Thymus (tissue), 11 donors: ENCODE measurements at regions not wholly inside any gene's neighbourhood (a gene's known extent, or its start where the extent isn't known, plus 50 kb on each side); places are given as distances from the start of the nearest gene placed in this dataset.

Source experiments
- DNase-seq, 9 donors: peaks; one replicate each; pipeline ENCODE4 v3.0.0-alpha.2; 2013; ENCODE audit warnings: low spot score in 9 of 9, low read depth in 6 of 9, missing footprints in 1 of 9
- H3K27ac ChIP-seq, 2 donors: one replicate each; pipeline ENCODE4 v1.5.1; 2013; ENCODE audit warnings: control low read depth in 1 of 2, low read depth in 1 of 2, low read length in 1 of 2, mild to moderate bottlenecking in 1 of 2, moderate library complexity in 1 of 2
- H3K27me3 ChIP-seq, 2 donors: one replicate each; pipeline ENCODE4 v1.5.1; 2013; ENCODE audit warnings: low read length in 1 of 2; ENCODE audit not compliant: control insufficient read depth in 2 of 2, insufficient read depth in 1 of 2
- H3K36me3 ChIP-seq, 2 donors: one replicate each; pipeline ENCODE4 v1.5.1; 2013; ENCODE audit warnings: low read length in 1 of 2, mild to moderate bottlenecking in 1 of 2, moderate library complexity in 1 of 2; ENCODE audit not compliant: control insufficient read depth in 2 of 2, insufficient read depth in 2 of 2
- H3K4me1 ChIP-seq, 2 donors: one replicate each; pipeline ENCODE4 v1.5.1; 2013; ENCODE audit warnings: low read length in 2 of 2; ENCODE audit not compliant: control insufficient read depth in 2 of 2, insufficient read depth in 2 of 2
- H3K4me3 ChIP-seq, 2 donors: one replicate each; pipeline ENCODE4 v1.5.1; 2013; ENCODE audit warnings: low read length in 2 of 2, control low read depth in 1 of 2, mild to moderate bottlenecking in 1 of 2
- H3K9me3 ChIP-seq, 2 donors: one replicate each; pipeline ENCODE4 v1.5.1; 2013; ENCODE audit warnings: low read length in 1 of 2, mild to moderate bottlenecking in 1 of 2; ENCODE audit not compliant: control insufficient read depth in 2 of 2, insufficient read depth in 1 of 2
- WGBS: extraction: QIAGEN DNeasy Blood & Tissue Kit; methylation state at CpG from one replicate; pipeline ENCODE4 v1.1.7; 2013; 5-methylcytosine and 5-hydroxymethylcytosine counted together
- donor health status: healthy.

- Histone ChIP-seq H3K9me3 (peaks cover 0 to 2% of the 10 kb centered on the region in 2 donors), H3K4me1 (no peaks in the 10 kb centered on the region), H3K36me3 (no peaks in the 10 kb centered on the region), H3K27me3 (no peaks in the 10 kb centered on the region), H3K4me3 (no peak overlapping the region), H3K27ac (no peak overlapping the region)
- WGBS = 87% methylated on average over 3 of the region's 3 CpGs
- no peak for DNase-seq
Observed at GRCh38 chr9:29822458-29822857, 2249.2 kb upstream of the C9orf72 start.

- H3K27ac ChIP-seq = no peak overlapping the region
- H3K4me1 ChIP-seq = no peaks in the 10 kb centered on the region
- no peaks in the 10 kb centered on the region for H3K36me3 ChIP-seq
- H3K27me3 ChIP-seq = no peaks in the 10 kb centered on the region
- WGBS = 98% methylated on average over 23 of the region's 23 CpGs
- no peak for DNase-seq
- H3K9me3 ChIP-seq = no peaks in the 10 kb centered on the region
- H3K4me3 ChIP-seq = no peak overlapping the region
Observed at GRCh38 chr9:29826421-29826820, 2253.1 kb upstream of the C9orf72 start.

GRCh38 chr9:29830821-29831220 lies 2257.5 kb upstream of the C9orf72 start:
- Histone ChIP-seq H3K27ac (no peak overlapping the region), H3K4me3 (no peak overlapping the region), H3K27me3 (no peaks in the 10 kb centered on the region), H3K36me3 (no peaks in the 10 kb centered on the region), H3K9me3 (no peaks in the 10 kb centered on the region), H3K4me1 (no peaks in the 10 kb centered on the region)
- DNase-seq = no peak
- WGBS = 55% methylated on average over 6 of the region's 6 CpGs

GRCh38 chr9:29838491-29839020 lies 2265.3 kb upstream of the C9orf72 start:
- H3K27me3 ChIP-seq = no peaks in the 10 kb centered on the region

GRCh38 chr9:29844251-29844650 lies 2271.0 kb upstream of the C9orf72 start:
- Histone ChIP-seq H3K27me3 (no peaks in the 10 kb centered on the region), H3K4me1 (no peaks in the 10 kb centered on the region), H3K9me3 (no peaks in the 10 kb centered on the region), H3K36me3 (no peaks in the 10 kb centered on the region), H3K4me3 (no peak overlapping the region), H3K27ac (no peak overlapping the region)
- no peak for DNase-seq
- 95% methylated on average over 1 of the region's 1 CpG for WGBS

More at GRCh38 chr9:29838491-29839020, 2265.3 kb upstream of the C9orf72 start:
- DNase-seq = no peak
- Histone ChIP-seq H3K27ac (no peak overlapping the region), H3K4me1 (no peaks in the 10 kb centered on the region), H3K4me3 (no peak overlapping the region), H3K9me3 (no peaks in the 10 kb centered on the region), H3K36me3 (no peaks in the 10 kb centered on the region)
- WGBS = 91% methylated on average over 1 of the region's 1 CpG

GRCh38 chr9:29850664-29851063 lies 2277.4 kb upstream of the C9orf72 start:
- no peak for DNase-seq
- no peak overlapping the region for H3K4me3 ChIP-seq
- WGBS = 66% methylated on average over 1 of the region's 1 CpG

GRCh38 chr9:29861803-29862202 lies 2288.5 kb upstream of the C9orf72 start:
- Histone ChIP-seq H3K27me3 (no peaks in the 10 kb centered on the region), H3K36me3 (no peaks in the 10 kb centered on the region), H3K4me3 (no peak overlapping the region), H3K9me3 (no peaks in the 10 kb centered on the region), H3K4me1 (no peaks in the 10 kb centered on the region), H3K27ac (no peak overlapping the region)
- WGBS = 68% methylated on average over 2 of the region's 2 CpGs
- no peak for DNase-seq

More at GRCh38 chr9:29850664-29851063, 2277.4 kb upstream of the C9orf72 start:
- Histone ChIP-seq H3K9me3 (no peaks in the 10 kb centered on the region), H3K27me3 (no peaks in the 10 kb centered on the region), H3K27ac (no peak overlapping the region), H3K4me1 (no peaks in the 10 kb centered on the region), H3K36me3 (no peaks in the 10 kb centered on the region)

- 77% methylated on average over 3 of the region's 3 CpGs for WGBS
- no peaks in the 10 kb centered on the region for H3K9me3 ChIP-seq
- DNase-seq = peak in 1 of 9 donors; percentile 10
- no peaks in the 10 kb centered on the region for H3K36me3 ChIP-seq
- no peaks in the 10 kb centered on the region for H3K4me1 ChIP-seq
- H3K27ac ChIP-seq = no peak overlapping the region
- no peak overlapping the region for H3K4me3 ChIP-seq
- H3K27me3 ChIP-seq = no peaks in the 10 kb centered on the region
Observed at GRCh38 chr9:29865764-29866313, 2292.6 kb upstream of the C9orf72 start.

GRCh38 chr9:29866556-29866955 lies 2293.3 kb upstream of the C9orf72 start:
- Histone ChIP-seq H3K36me3 (no peaks in the 10 kb centered on the region), H3K27me3 (no peaks in the 10 kb centered on the region), H3K4me1 (no peaks in the 10 kb centered on the region), H3K9me3 (no peaks in the 10 kb centered on the region), H3K27ac (no peak overlapping the region), H3K4me3 (no peak overlapping the region)
- 89% methylated on average over 4 of the region's 4 CpGs for WGBS
- peak in 1 of 9 donors; percentile 15 for DNase-seq
